ENCODE measurements at regions not wholly inside any gene's neighbourhood (a gene's known extent, or its start where the extent isn't known, plus 50 kb on each side); places are given as distances from the start of the nearest gene placed in this dataset.

DNA sequence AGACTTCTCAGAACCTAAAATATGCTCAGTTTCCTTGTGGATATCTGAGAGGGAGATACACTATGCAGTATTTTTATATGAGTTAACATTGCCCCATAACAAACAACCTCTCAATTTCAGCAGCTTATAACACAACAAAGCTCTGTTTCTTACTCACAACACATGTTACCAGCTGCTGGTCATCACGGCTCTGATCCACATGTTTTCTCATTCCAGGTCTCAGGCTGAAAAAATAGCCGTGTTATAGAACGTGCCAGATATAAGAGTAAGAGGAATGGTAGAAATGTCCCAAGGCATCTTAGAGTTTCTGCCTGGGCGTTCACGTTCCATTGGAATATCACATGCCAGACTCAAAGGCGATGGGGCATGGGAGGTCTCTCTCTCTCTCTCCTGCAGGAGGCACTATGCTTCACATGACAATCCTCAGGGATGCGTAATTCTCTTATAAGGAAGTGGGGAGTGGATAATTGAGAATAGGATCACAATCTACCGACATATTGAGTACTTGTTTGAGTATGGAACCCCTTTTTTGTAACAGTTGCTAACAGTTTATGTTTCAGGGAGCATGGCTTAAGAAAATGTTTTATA lies 246.6 kb downstream of the NHLRC3 start:
- TF ChIP-seq, protein P1, sequence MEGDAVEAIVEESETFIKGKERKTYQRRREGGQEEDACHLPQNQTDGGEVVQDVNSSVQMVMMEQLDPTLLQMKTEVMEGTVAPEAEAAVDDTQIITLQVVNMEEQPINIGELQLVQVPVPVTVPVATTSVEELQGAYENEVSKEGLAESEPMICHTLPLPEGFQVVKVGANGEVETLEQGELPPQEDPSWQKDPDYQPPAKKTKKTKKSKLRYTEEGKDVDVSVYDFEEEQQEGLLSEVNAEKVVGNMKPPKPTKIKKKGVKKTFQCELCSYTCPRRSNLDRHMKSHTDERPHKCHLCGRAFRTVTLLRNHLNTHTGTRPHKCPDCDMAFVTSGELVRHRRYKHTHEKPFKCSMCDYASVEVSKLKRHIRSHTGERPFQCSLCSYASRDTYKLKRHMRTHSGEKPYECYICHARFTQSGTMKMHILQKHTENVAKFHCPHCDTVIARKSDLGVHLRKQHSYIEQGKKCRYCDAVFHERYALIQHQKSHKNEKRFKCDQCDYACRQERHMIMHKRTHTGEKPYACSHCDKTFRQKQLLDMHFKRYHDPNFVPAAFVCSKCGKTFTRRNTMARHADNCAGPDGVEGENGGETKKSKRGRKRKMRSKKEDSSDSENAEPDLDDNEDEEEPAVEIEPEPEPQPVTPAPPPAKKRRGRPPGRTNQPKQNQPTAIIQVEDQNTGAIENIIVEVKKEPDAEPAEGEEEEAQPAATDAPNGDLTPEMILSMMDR (IDR thresholded peaks at IDR 0.05): no peak
- TF ChIP-seq POLR2A (IDR thresholded peaks at IDR 0.05): no peak

Data from breast epithelium (tissue), 3 donors.